Sigmoid colon (tissue), 6 donors: ENCODE measurements at regions not wholly inside any gene's neighbourhood (a gene's known extent, or its start where the extent isn't known, plus 50 kb on each side); places are given as distances from the start of the nearest gene placed in this dataset.

Source experiments
- DNase-seq: peaks from one replicate; pipeline ENCODE4 v3.0.0-alpha.2; 2019
- H3K27ac ChIP-seq, 4 donors: fragments of 200-600 bp; sonication (generic); one replicate each; pipeline ENCODE4 v1.5.1; 2016 to 2019; ENCODE audit warnings: mild to moderate bottlenecking in 1 of 4
- H3K27me3 ChIP-seq, 3 donors: fragments of 200-600 bp; sonication (generic); one replicate each; pipeline ENCODE4 v1.5.1; 2019; ENCODE audit warnings: mild to moderate bottlenecking in 1 of 3
- H3K36me3 ChIP-seq, 4 donors: fragments of 200-600 bp; sonication (generic); one replicate each; pipeline ENCODE4 v1.5.1; 2016 to 2019
- H3K4me1 ChIP-seq, 4 donors: fragments of 200-600 bp; sonication (generic); one replicate each; pipeline ENCODE4 v1.5.1; 2017 to 2019
- H3K4me3 ChIP-seq, 4 donors: fragments of 200-600 bp; sonication (generic); one replicate each; pipeline ENCODE4 v1.5.1; 2017 to 2019; ENCODE audit warnings: mild to moderate bottlenecking in 2 of 4, moderate library complexity in 1 of 4
- H3K9me3 ChIP-seq, 4 donors: fragments of 200-600 bp in 3 of 4; sonication (generic) in 3 of 4; one replicate each; pipeline versions ENCODE4 v1.5.1 to v1.6.1; 2013 to 2019
- EP300 ChIP-seq, 4 donors: sonication (generic); formaldehyde crosslinking; IDR thresholded peaks; one replicate each; pipeline ENCODE4 v1.6.1; 2017; ENCODE audit warnings: antibody characterized with exemption in 4 of 4
- POLR2A ChIP-seq, 2 donors: fragments of 450-650 bp; IDR thresholded peaks; one replicate each; pipeline ENCODE4 v1.6.1; 2016; ENCODE audit warnings: antibody characterized with exemption in 2 of 2, mild to moderate bottlenecking in 2 of 2, moderate library complexity in 2 of 2
- POLR2AphosphoS5 ChIP-seq, 4 donors: sonication (generic); formaldehyde crosslinking; IDR thresholded peaks; one replicate each; pipeline ENCODE4 v1.6.1; 2017; ENCODE audit warnings: antibody characterized with exemption in 4 of 4
- WGBS, 2 donors: extraction: QIAGEN DNeasy Blood & Tissue Kit; methylation state at CpG; one replicate each; pipeline ENCODE4 v1.1.7; 2013; 5-methylcytosine and 5-hydroxymethylcytosine counted together
- intact Hi-C: fragments of 100-400 bp; cut with DNase I; formaldehyde crosslinking; loops from one replicate; pipeline ENCODE4 v1.15.1; 2023
- TF ChIP-seq, protein P1 (sequence below), 4 experiments: fragments of 450-650 bp in 3 of 4; fragments of 200-600 bp in 1 of 4; IDR thresholded peaks; one replicate each; pipeline ENCODE4 v1.5.1; 2016 to 2019; ENCODE audit warnings: antibody characterized with exemption in 4 of 4, mild to moderate bottlenecking in 3 of 4, moderate library complexity in 2 of 4
- donor health status: healthy with polysubstance abuse.
- donor health status: healthy.

DNA sequence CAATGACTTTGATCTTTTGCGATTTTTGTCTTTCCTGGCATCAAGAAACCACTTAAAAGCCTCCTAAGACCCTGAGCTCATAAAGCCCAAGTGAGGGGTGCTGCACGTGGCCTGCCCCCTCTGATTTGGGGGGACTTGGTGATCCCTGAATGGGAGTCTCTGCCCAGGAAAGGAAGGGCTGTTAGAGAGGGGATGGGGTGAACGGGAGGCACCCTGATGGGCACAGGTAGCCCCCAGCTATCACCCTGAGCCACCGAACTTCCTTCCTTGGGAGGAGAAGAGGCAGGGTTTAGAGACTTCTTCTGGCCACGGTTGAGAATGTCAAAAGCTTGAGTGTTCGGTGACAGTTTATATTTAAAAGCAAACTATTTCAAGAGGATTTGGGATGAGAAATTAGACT is 305.5 kb downstream of the ZNF536 start:
- Histone ChIP-seq H3K27me3 (no peaks in the 10 kb centered on the region), H3K4me1 (no peaks in the 10 kb centered on the region), H3K4me3 (no peak overlapping the region), H3K27ac (no peak overlapping the region), H3K9me3 (no peaks in the 10 kb centered on the region), H3K36me3 (no peaks in the 10 kb centered on the region)
- TF ChIP-seq, protein P1, sequence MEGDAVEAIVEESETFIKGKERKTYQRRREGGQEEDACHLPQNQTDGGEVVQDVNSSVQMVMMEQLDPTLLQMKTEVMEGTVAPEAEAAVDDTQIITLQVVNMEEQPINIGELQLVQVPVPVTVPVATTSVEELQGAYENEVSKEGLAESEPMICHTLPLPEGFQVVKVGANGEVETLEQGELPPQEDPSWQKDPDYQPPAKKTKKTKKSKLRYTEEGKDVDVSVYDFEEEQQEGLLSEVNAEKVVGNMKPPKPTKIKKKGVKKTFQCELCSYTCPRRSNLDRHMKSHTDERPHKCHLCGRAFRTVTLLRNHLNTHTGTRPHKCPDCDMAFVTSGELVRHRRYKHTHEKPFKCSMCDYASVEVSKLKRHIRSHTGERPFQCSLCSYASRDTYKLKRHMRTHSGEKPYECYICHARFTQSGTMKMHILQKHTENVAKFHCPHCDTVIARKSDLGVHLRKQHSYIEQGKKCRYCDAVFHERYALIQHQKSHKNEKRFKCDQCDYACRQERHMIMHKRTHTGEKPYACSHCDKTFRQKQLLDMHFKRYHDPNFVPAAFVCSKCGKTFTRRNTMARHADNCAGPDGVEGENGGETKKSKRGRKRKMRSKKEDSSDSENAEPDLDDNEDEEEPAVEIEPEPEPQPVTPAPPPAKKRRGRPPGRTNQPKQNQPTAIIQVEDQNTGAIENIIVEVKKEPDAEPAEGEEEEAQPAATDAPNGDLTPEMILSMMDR (IDR thresholded peaks at IDR 0.05): no peak
- no peak for TF ChIP-seq POLR2AphosphoS5 (IDR thresholded peaks at IDR 0.05)
- TF ChIP-seq EP300 (IDR thresholded peaks at IDR 0.05): no peak
- TF ChIP-seq POLR2A (IDR thresholded peaks at IDR 0.05): no peak
- WGBS, 2 donors: 72 to 75% methylated on average over 6 of the region's 6 CpGs
- intact Hi-C loops: loop anchor here (10.0 kb wide), 1 partner anchor 1897 kb away; no protein-coding TSS in a partner anchor
- no peak for DNase-seq

GRCh38 chr19:30676990-30677679 is 305.0 kb downstream of the ZNF536 start:
- H3K36me3 ChIP-seq: no peaks in the 10 kb centered on the region
- H3K4me1 ChIP-seq: no peaks in the 10 kb centered on the region
- no peaks in the 10 kb centered on the region for H3K27me3 ChIP-seq
- no peak for DNase-seq
- TF ChIP-seq POLR2AphosphoS5 (IDR thresholded peaks at IDR 0.05): no peak
- TF ChIP-seq EP300 (IDR thresholded peaks at IDR 0.05): no peak
- TF ChIP-seq, protein P1 (IDR thresholded peaks at IDR 0.05): no peak
- no peak for TF ChIP-seq POLR2A (IDR thresholded peaks at IDR 0.05)
- H3K27ac ChIP-seq: no peak overlapping the region
- 76 to 84% methylated on average over 8 of the region's 8 CpGs for WGBS, 2 donors
- intact Hi-C loops: loop anchor here (10.0 kb wide), 1 partner anchor 1898 kb away; no protein-coding TSS in a partner anchor
- no peaks in the 10 kb centered on the region for H3K9me3 ChIP-seq
- H3K4me3 ChIP-seq: no peak overlapping the region

- no peak overlapping the region for H3K4me3 ChIP-seq
- no peak for DNase-seq
- H3K27ac ChIP-seq: no peak overlapping the region
- peaks cover 0 to 8% (median 3%) of the 10 kb centered on the region in 4 donors for H3K4me1 ChIP-seq
- intact Hi-C loops: loop anchor here (10.0 kb wide), 1 partner anchor 1900 kb away; no protein-coding TSS in a partner anchor
- no peaks in the 10 kb centered on the region for H3K9me3 ChIP-seq
- no peak for TF ChIP-seq POLR2A (IDR thresholded peaks at IDR 0.05)
- TF ChIP-seq POLR2AphosphoS5 (IDR thresholded peaks at IDR 0.05): no peak
- TF ChIP-seq, protein P1 (IDR thresholded peaks at IDR 0.05): no peak
- no peak for TF ChIP-seq EP300 (IDR thresholded peaks at IDR 0.05)
- H3K27me3 ChIP-seq: peaks cover 0 to 4% (median 0%) of the 10 kb centered on the region in 3 donors
- 52 to 80% methylated on average over 7 of the region's 7 CpGs for WGBS, 2 donors
- no peaks in the 10 kb centered on the region for H3K36me3 ChIP-seq
Observed at GRCh38 chr19:30675086-30675485, 302.9 kb downstream of the ZNF536 start.

- Histone ChIP-seq H3K27ac (no peak overlapping the region), H3K27me3 (peaks cover 0 to 8% (median 0%) of the 10 kb centered on the region in 3 donors), H3K9me3 (no peaks in the 10 kb centered on the region), H3K4me3 (no peak overlapping the region), H3K36me3 (no peaks in the 10 kb centered on the region), H3K4me1 (peaks cover 0 to 8% (median 5%) of the 10 kb centered on the region in 4 donors)
- no peak for DNase-seq
- WGBS, 2 donors: 68 to 80% methylated on average over 6 of the region's 6 CpGs
- no peak for TF ChIP-seq POLR2A (IDR thresholded peaks at IDR 0.05)
- TF ChIP-seq, protein P1 (IDR thresholded peaks at IDR 0.05): no peak
- no peak for TF ChIP-seq POLR2AphosphoS5 (IDR thresholded peaks at IDR 0.05)
- intact Hi-C loops: loop anchor here (10.0 kb wide), 1 partner anchor 1900 kb away; no protein-coding TSS in a partner anchor
Observed at GRCh38 chr19:30674656-30675055, 302.5 kb downstream of the ZNF536 start.
